ENCODE measurements at regions not wholly inside any gene's neighbourhood (a gene's known extent, or its start where the extent isn't known, plus 50 kb on each side); places are given as distances from the start of the nearest gene placed in this dataset.

GRCh38 chr3:43869491-43869890 is 178.8 kb downstream of the ABHD5 start:
- no peak for TF ChIP-seq CTCF (conservative IDR thresholded peaks at IDR 0.05 in 1 of 2, IDR thresholded peaks at IDR 0.05 in 1 of 2; ENCODE audit: extremely low read depth in 1 of 2, insufficient read depth in 1 of 2, low read depth in 1 of 2, low read length in 2 of 2)
- TF ChIP-seq EZH2 (IDR thresholded peaks at IDR 0.05; ENCODE audit: borderline replicate concordance, low read length) = no peak

Data from mammary epithelial cell (primary cell).